ENCODE measurements at regions not wholly inside any gene's neighbourhood (a gene's known extent, or its start where the extent isn't known, plus 50 kb on each side); places are given as distances from the start of the nearest gene placed in this dataset.
A peak's percentile ranks its signal among the peaks of the same experiment; 100 is the strongest.

DNA sequence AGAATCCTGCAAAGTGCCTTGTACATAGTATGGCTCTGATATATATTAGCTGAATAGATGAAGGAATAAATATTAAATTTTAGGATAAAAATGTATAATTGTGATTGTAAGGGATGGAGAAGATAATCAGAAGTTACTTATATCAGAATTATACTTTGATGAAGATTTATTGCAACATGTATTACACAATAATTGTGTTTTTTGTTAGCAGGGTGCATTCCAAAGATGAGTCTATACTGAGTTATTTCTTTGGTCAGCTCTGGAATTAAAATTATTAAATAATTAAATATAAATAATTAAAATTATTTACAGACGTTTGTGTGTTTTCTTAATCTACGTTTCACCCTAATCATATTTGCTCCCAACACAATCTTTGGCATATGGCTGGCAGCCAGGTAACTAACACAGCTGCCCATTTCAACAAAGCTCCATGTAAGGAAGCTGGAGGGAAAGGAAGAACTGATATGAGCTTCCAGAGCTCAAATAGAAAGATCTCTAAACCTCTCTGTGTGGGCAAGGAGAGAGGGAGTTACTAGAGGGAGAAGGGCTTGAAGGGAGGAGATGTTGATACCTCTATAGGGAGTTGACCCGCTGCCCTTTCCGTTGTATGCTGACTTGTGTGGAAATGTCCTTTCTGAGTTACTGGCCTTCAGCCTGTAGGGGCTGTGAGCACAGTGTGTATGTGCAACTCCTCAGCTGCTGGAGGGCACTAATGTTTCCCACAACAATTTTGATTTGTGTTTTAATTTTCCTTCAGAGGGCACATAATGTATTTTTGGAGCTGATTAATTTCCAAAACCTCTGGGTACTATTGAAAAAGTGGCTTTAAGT lies 403.4 kb downstream of the MAN2A1 start:
- TF ChIP-seq EZH2 (IDR thresholded peaks at IDR 0.05) (no peak), EZH2phosphoT487 (IDR thresholded peaks at IDR 0.05) (no peak)
- TF ChIP-seq, protein P1, sequence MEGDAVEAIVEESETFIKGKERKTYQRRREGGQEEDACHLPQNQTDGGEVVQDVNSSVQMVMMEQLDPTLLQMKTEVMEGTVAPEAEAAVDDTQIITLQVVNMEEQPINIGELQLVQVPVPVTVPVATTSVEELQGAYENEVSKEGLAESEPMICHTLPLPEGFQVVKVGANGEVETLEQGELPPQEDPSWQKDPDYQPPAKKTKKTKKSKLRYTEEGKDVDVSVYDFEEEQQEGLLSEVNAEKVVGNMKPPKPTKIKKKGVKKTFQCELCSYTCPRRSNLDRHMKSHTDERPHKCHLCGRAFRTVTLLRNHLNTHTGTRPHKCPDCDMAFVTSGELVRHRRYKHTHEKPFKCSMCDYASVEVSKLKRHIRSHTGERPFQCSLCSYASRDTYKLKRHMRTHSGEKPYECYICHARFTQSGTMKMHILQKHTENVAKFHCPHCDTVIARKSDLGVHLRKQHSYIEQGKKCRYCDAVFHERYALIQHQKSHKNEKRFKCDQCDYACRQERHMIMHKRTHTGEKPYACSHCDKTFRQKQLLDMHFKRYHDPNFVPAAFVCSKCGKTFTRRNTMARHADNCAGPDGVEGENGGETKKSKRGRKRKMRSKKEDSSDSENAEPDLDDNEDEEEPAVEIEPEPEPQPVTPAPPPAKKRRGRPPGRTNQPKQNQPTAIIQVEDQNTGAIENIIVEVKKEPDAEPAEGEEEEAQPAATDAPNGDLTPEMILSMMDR (IDR thresholded peaks at IDR 0.05) = no peak
- H2AFZ ChIP-seq (replicated peaks) = peak overlapping the region; percentile 1
- Mint-ChIP-seq H3K36me3 (no peaks in the 10 kb centered on the region), H3K4me1 (no peaks in the 10 kb centered on the region), H3K4me3 (no peak overlapping the region), H3K27me3 (ENCODE audit: insufficient read depth, low read depth) (no peaks in the 10 kb centered on the region), H3K9me3 (no peaks in the 10 kb centered on the region), H3K27ac (no peak overlapping the region)
- no peak overlapping the region for H3K4me2 ChIP-seq
- H4K20me1 ChIP-seq (ENCODE audit: low read depth) = no peaks in the 10 kb centered on the region
- no peaks in the 10 kb centered on the region for H3K4me1 ChIP-seq
- peak; percentile 7 for DNase-seq (ENCODE audit: low spot score)
- H3K4me3 ChIP-seq = no peak overlapping the region
- no peaks in the 10 kb centered on the region for H3K27me3 ChIP-seq
- H3K36me3 ChIP-seq = no peaks in the 10 kb centered on the region
- no peak overlapping the region for H3K9ac ChIP-seq
- H3K79me2 ChIP-seq (ENCODE audit: low read depth) = no peaks in the 10 kb centered on the region
- H3K9me3 ChIP-seq (ENCODE audit: low read depth) = no peaks in the 10 kb centered on the region
- H3F3A ChIP-seq (ENCODE audit: low read depth) = no peaks in the 10 kb centered on the region
- no peak overlapping the region for H3K27ac ChIP-seq

DNA sequence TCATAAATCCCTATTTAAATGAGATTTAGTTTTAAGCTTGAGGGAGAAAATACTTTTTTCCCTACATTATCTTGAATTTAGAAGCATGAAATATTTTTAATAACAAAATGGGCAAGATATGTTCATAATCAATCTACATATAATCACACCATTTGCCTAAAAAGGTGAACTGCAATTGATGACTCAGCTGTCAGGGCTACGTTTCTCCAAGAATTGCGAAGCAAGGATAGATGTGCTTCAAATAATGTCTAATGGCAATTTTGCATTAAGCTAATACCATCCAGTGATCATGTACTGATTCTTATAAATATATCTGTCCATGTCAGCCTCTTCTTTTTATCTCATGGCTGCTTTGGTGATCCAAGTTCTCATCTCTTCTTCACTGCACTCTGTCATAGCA lies 404.4 kb downstream of the MAN2A1 start:
- no peaks in the 10 kb centered on the region for H3K9me3 ChIP-seq (ENCODE audit: low read depth)
- no peak overlapping the region for H3K4me3 ChIP-seq
- Mint-ChIP-seq H3K4me3 (no peak overlapping the region), H3K4me1 (no peaks in the 10 kb centered on the region), H3K27me3 (ENCODE audit: insufficient read depth, low read depth) (peaks cover 2% of the 10 kb centered on the region), H3K27ac (no peak overlapping the region), H3K9me3 (peaks cover 2% of the 10 kb centered on the region), H3K36me3 (peaks cover 2% of the 10 kb centered on the region)
- H3K27me3 ChIP-seq = no peaks in the 10 kb centered on the region
- no peak overlapping the region for H2AFZ ChIP-seq (replicated peaks)
- no peaks in the 10 kb centered on the region for H4K20me1 ChIP-seq (ENCODE audit: low read depth)
- H3F3A ChIP-seq (ENCODE audit: low read depth) = no peaks in the 10 kb centered on the region
- H3K9ac ChIP-seq = no peak overlapping the region
- no peaks in the 10 kb centered on the region for H3K79me2 ChIP-seq (ENCODE audit: low read depth)
- H3K36me3 ChIP-seq = no peaks in the 10 kb centered on the region
- DNase-seq (ENCODE audit: low spot score) = no peak
- no peak overlapping the region for H3K27ac ChIP-seq
- TF ChIP-seq, protein P1 (IDR thresholded peaks at IDR 0.05) = no peak
- TF ChIP-seq EZH2phosphoT487 (IDR thresholded peaks at IDR 0.05) (no peak), EZH2 (IDR thresholded peaks at IDR 0.05) (no peak)
- H3K4me1 ChIP-seq = no peaks in the 10 kb centered on the region
- no peak overlapping the region for H3K4me2 ChIP-seq

DNA sequence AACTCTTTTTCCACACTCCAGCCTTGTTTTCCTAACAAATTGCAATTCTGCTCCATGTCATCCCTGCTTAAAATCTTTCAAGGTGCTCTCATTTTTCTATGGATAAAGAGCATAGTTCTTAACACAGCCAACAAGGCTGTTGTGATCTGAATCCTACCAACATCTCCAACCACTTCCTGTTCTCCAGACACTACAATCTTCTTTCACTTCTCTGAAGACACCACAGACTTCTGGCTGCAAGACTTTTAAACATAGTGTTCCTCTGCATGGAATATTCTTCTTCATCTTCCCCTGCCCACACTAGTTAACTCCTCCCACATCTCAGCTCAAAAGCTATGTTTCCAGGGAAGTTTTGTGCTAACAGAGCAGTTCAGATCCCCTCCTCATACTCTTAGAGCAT lies 404.8 kb downstream of the MAN2A1 start:
- no peaks in the 10 kb centered on the region for H3K4me1 Mint-ChIP-seq
- H3K4me3 ChIP-seq = no peak overlapping the region
- H3K4me1 ChIP-seq = no peaks in the 10 kb centered on the region
- no peak overlapping the region for H2AFZ ChIP-seq (replicated peaks)
- H3K36me3 ChIP-seq = no peaks in the 10 kb centered on the region
- DNase-seq (ENCODE audit: low spot score) = no peak
- H3K9ac ChIP-seq = no peak overlapping the region
- H3K4me3 Mint-ChIP-seq = no peak overlapping the region
- no peaks in the 10 kb centered on the region for H3K27me3 ChIP-seq
- no peak overlapping the region for H3K27ac Mint-ChIP-seq
- TF ChIP-seq, protein P1 (IDR thresholded peaks at IDR 0.05) = no peak
- TF ChIP-seq EZH2phosphoT487 (IDR thresholded peaks at IDR 0.05) (no peak), EZH2 (IDR thresholded peaks at IDR 0.05) (no peak)
- H3K4me2 ChIP-seq = no peak overlapping the region
- peaks cover 2% of the 10 kb centered on the region for H3K27me3 Mint-ChIP-seq (ENCODE audit: insufficient read depth, low read depth)
- peaks cover 2% of the 10 kb centered on the region for H3K36me3 Mint-ChIP-seq
- no peaks in the 10 kb centered on the region for H3K9me3 ChIP-seq (ENCODE audit: low read depth)
- peaks cover 2% of the 10 kb centered on the region for H3K9me3 Mint-ChIP-seq
- H3K79me2 ChIP-seq (ENCODE audit: low read depth) = no peaks in the 10 kb centered on the region
- H3K27ac ChIP-seq = no peak overlapping the region
- H3F3A ChIP-seq (ENCODE audit: low read depth) = no peaks in the 10 kb centered on the region
- H4K20me1 ChIP-seq (ENCODE audit: low read depth) = no peaks in the 10 kb centered on the region

All from neural progenitor cell (in vitro differentiated cells).